ENCODE measurements at regions not wholly inside any gene's neighbourhood (a gene's known extent, or its start where the extent isn't known, plus 50 kb on each side); places are given as distances from the start of the nearest gene placed in this dataset.

DNA sequence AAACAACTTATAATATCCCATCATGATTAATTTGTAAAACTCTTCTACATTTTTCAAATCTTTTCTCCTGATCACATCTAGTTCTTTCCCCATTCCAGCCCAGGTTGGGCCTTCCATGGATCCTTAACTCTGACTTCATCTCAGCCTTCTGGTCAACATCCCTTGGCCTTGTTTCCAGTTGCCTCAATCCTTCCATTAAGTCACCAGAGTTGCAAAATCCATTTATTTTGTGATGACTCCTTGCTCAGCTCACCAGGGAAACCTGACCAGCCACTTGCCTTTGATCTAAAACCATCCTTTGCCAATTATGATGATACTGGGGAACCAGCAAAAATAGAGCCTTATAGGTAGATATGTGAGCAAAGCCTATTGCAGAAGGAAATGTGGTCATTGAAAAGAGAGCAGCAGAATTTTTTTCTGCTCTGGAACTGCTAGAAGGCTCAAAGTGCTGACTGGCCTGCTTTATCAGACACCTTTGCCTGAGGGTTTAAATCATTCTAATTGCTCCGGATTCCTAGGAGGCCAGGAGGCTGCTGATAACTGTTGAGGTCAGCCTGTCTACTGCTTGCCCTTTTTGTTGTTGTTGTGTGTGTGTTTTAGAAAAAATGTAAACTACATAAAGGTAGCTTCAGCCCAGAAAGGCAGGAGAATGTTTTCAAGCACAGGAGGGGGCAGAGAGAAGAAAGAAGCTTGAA, 512.2 kb upstream of the GRIA1 start:
- Histone ChIP-seq H3K79me2 (ENCODE audit: insufficient read depth, low read length) (no peaks in the 10 kb centered on the region), H3K36me3 (ENCODE audit: insufficient read depth, low read length) (no peaks in the 10 kb centered on the region), H4K20me1 (ENCODE audit: insufficient read depth, low read length) (no peaks in the 10 kb centered on the region), H3K4me1 (ENCODE audit: insufficient read depth, low read length) (no peaks in the 10 kb centered on the region), H2AFZ (ENCODE audit: low read depth, low read length) (no peak overlapping the region), H3K27me3 (ENCODE audit: insufficient read depth, low read length) (no peaks in the 10 kb centered on the region), H3K9me3 (ENCODE audit: insufficient read depth, low read depth, low read length) (no peaks in the 10 kb centered on the region), H3K4me2 (ENCODE audit: low read length) (no peak overlapping the region), H3K4me3 (ENCODE audit: insufficient read depth, low read depth, low read length) (no peak overlapping the region), H3K27ac (ENCODE audit: low read depth, low read length) (no peak overlapping the region), H3K9ac (ENCODE audit: low read length) (no peak overlapping the region)
- Mint-ChIP-seq H3K36me3 (ENCODE audit: low read depth, unreplicated experiment) (no peaks in the 10 kb centered on the region), H3K27me3 (ENCODE audit: low read depth, unreplicated experiment) (no peaks in the 10 kb centered on the region), H3K4me1 (ENCODE audit: low read depth, unreplicated experiment) (no peaks in the 10 kb centered on the region), H3K27ac (ENCODE audit: unreplicated experiment) (no peak overlapping the region), H3K4me3 (ENCODE audit: unreplicated experiment) (no peak overlapping the region), H3K9me3 (ENCODE audit: unreplicated experiment) (peaks cover 4% of the 10 kb centered on the region)
- DNase-seq (ENCODE audit: low read depth), result no peak
- TF ChIP-seq, protein P1, sequence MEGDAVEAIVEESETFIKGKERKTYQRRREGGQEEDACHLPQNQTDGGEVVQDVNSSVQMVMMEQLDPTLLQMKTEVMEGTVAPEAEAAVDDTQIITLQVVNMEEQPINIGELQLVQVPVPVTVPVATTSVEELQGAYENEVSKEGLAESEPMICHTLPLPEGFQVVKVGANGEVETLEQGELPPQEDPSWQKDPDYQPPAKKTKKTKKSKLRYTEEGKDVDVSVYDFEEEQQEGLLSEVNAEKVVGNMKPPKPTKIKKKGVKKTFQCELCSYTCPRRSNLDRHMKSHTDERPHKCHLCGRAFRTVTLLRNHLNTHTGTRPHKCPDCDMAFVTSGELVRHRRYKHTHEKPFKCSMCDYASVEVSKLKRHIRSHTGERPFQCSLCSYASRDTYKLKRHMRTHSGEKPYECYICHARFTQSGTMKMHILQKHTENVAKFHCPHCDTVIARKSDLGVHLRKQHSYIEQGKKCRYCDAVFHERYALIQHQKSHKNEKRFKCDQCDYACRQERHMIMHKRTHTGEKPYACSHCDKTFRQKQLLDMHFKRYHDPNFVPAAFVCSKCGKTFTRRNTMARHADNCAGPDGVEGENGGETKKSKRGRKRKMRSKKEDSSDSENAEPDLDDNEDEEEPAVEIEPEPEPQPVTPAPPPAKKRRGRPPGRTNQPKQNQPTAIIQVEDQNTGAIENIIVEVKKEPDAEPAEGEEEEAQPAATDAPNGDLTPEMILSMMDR (IDR thresholded peaks at IDR 0.05; ENCODE audit: insufficient read depth, low read depth, low read length), result no peak
- TF ChIP-seq EZH2 (IDR thresholded peaks at IDR 0.05; ENCODE audit: insufficient read depth, low read length), result no peak
- FAIRE-seq, result no peak

DNA sequence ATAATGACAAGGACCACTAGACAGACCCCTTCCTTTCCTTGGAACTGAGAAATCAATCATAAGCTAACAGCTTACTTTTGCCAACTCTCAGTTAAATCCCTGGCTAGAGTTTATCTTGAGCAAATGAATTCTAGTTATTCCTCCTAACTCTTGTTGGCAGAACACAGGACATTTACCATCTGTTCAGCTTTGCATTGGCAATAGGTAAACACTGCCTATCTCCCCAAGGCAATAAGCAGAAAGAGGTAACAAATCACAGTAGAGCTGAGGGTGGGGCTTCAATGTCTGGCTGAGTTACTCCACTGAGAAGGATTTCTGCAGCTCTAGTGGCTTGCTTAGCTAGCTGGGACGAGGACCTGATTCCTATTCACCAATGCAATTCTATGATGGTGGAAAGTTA, 503.3 kb upstream of the GRIA1 start:
- Histone ChIP-seq H3K36me3 (ENCODE audit: insufficient read depth, low read length) (no peaks in the 10 kb centered on the region), H3K27me3 (ENCODE audit: insufficient read depth, low read length) (no peaks in the 10 kb centered on the region), H3K27ac (ENCODE audit: low read depth, low read length) (no peak overlapping the region), H3K4me1 (ENCODE audit: insufficient read depth, low read length) (no peaks in the 10 kb centered on the region), H3K9me3 (ENCODE audit: insufficient read depth, low read depth, low read length) (no peaks in the 10 kb centered on the region), H3K4me3 (ENCODE audit: insufficient read depth, low read depth, low read length) (no peak overlapping the region), H2AFZ (ENCODE audit: low read depth, low read length) (no peak overlapping the region), H4K20me1 (ENCODE audit: insufficient read depth, low read length) (no peaks in the 10 kb centered on the region), H3K4me2 (ENCODE audit: low read length) (no peak overlapping the region), H3K9ac (ENCODE audit: low read length) (no peak overlapping the region), H3K79me2 (ENCODE audit: insufficient read depth, low read length) (no peaks in the 10 kb centered on the region)
- TF ChIP-seq EZH2 (IDR thresholded peaks at IDR 0.05; ENCODE audit: insufficient read depth, low read length), result no peak
- TF ChIP-seq, protein P1 (IDR thresholded peaks at IDR 0.05; ENCODE audit: insufficient read depth, low read depth, low read length), result no peak
- FAIRE-seq (no peak), DNase-seq (ENCODE audit: low read depth) (no peak)
- peaks cover 2% of the 10 kb centered on the region for H3K27me3 Mint-ChIP-seq (ENCODE audit: low read depth, unreplicated experiment)
- peaks cover 2% of the 10 kb centered on the region for H3K9me3 Mint-ChIP-seq (ENCODE audit: unreplicated experiment)
- H3K4me3 Mint-ChIP-seq (ENCODE audit: unreplicated experiment), result no peak overlapping the region
- no peak overlapping the region for H3K27ac Mint-ChIP-seq (ENCODE audit: unreplicated experiment)
- H3K36me3 Mint-ChIP-seq (ENCODE audit: low read depth, unreplicated experiment), result no peaks in the 10 kb centered on the region
- H3K4me1 Mint-ChIP-seq (ENCODE audit: low read depth, unreplicated experiment), result no peaks in the 10 kb centered on the region

DNA sequence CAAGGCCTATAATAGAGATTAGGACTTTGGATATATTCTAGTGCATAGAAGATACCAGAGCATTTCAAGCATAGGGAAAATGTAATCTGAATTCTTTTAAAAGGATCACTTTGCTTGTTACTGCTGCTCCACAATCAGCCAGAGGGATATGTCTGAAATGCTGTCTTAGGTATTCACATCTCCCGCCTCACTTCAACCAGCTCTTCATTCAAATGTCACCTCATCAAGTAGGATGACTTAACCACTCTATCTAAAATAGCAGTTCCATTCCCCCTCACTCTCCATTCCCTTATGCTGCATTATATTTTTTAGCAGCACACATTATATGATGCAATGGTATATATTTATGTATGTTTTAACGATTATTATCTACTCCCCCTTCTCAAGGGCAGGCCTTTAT, 500.3 kb upstream of the GRIA1 start:
- H3K9ac ChIP-seq (ENCODE audit: low read length), result no peak overlapping the region
- H3K4me3 Mint-ChIP-seq (ENCODE audit: unreplicated experiment), result no peak overlapping the region

More for the DNA sequence above, 500.3 kb upstream of the GRIA1 start:
- Histone ChIP-seq H3K9me3 (ENCODE audit: insufficient read depth, low read depth, low read length) (no peaks in the 10 kb centered on the region), H3K4me3 (ENCODE audit: insufficient read depth, low read depth, low read length) (no peak overlapping the region), H3K4me1 (ENCODE audit: insufficient read depth, low read length) (no peaks in the 10 kb centered on the region), H3K79me2 (ENCODE audit: insufficient read depth, low read length) (no peaks in the 10 kb centered on the region), H2AFZ (ENCODE audit: low read depth, low read length) (no peak overlapping the region), H3K27ac (ENCODE audit: low read depth, low read length) (no peak overlapping the region), H3K4me2 (ENCODE audit: low read length) (no peak overlapping the region), H3K27me3 (ENCODE audit: insufficient read depth, low read length) (no peaks in the 10 kb centered on the region), H4K20me1 (ENCODE audit: insufficient read depth, low read length) (no peaks in the 10 kb centered on the region), H3K36me3 (ENCODE audit: insufficient read depth, low read length) (no peaks in the 10 kb centered on the region)
- no peaks in the 10 kb centered on the region for H3K4me1 Mint-ChIP-seq (ENCODE audit: low read depth, unreplicated experiment)
- H3K27ac Mint-ChIP-seq (ENCODE audit: unreplicated experiment), result no peak overlapping the region
- DNase-seq (ENCODE audit: low read depth), result no peak
- no peaks in the 10 kb centered on the region for H3K36me3 Mint-ChIP-seq (ENCODE audit: low read depth, unreplicated experiment)
- H3K9me3 Mint-ChIP-seq (ENCODE audit: unreplicated experiment), result no peaks in the 10 kb centered on the region
- H3K27me3 Mint-ChIP-seq (ENCODE audit: low read depth, unreplicated experiment), result peaks cover 2% of the 10 kb centered on the region
- no peak for FAIRE-seq
- TF ChIP-seq, protein P1 (IDR thresholded peaks at IDR 0.05; ENCODE audit: insufficient read depth, low read depth, low read length), result no peak
- no peak for TF ChIP-seq EZH2 (IDR thresholded peaks at IDR 0.05; ENCODE audit: insufficient read depth, low read length)

All from astrocyte (in vitro differentiated cells and primary cell).